ENCODE measurements at regions not wholly inside any gene's neighbourhood (a gene's known extent, or its start where the extent isn't known, plus 50 kb on each side); places are given as distances from the start of the nearest gene placed in this dataset.

GRCh38 chr2:180655842-180656454 lies 324.5 kb upstream of the UBE2E3 start:
- 0 out of 2 replicates have a peak, but pooled peaks have one; percentile 10 for TF ChIP-seq CTCF (conservative IDR thresholded peaks at IDR 0.05; ENCODE audit: low read depth, low read length)
- TF ChIP-seq EZH2 (IDR thresholded peaks at IDR 0.05; ENCODE audit: borderline replicate concordance, low read depth, low read length, poor library complexity, severe bottlenecking) = no peak

All from A673 (cell line).